IMR-90 (cell line): ENCODE measurements at regions not wholly inside any gene's neighbourhood (a gene's known extent, or its start where the extent isn't known, plus 50 kb on each side); places are given as distances from the start of the nearest gene placed in this dataset.

Experiments
- ATAC-seq: fragments of 200-7000 bp; cut with Tn5 transposase; 2 replicates; pipeline ENCODE4 v1.9.1; 2020; ENCODE audit warnings: low read depth, mild to moderate bottlenecking, moderate library complexity
- BruUV-seq: library from RNA; stranded (reverse); fragments of 400-500 nt; replicated peaks from 2 replicates; lab custom pipeline; 2021; lab: Mats Ljungman, UMichigan
- CTCF ChIA-PET: fragments of 300-600 bp; formaldehyde crosslinking; extraction: SDS; loops from one replicate; lab custom pipeline; 2021; ENCODE audit warnings: antibody characterized with exemption; lab: Yijun Ruan, JAX
- POLR2A ChIA-PET: fragments of 300-600 bp; sonication (Branson Sonifier 250); formaldehyde crosslinking; loops from one replicate; lab custom pipeline; 2022; ENCODE audit warnings: antibody characterized with exemption; ENCODE audit not compliant: unreplicated experiment; lab: Charles Lee
- DNase-seq: peaks from one replicate; pipeline ENCODE4 v3.0.0; 2013
- H2AFZ ChIP-seq: replicated peaks from 2 replicates; pipeline ENCODE3; 2013; ENCODE audit warnings: low read length, mild to moderate bottlenecking; ENCODE audit not compliant: poor library complexity
- H2AK5ac ChIP-seq: 2 replicates; pipeline ENCODE4 v1.6.1; 2013; ENCODE audit warnings: low read depth, low read length, inconsistent platforms
- H2AK9ac ChIP-seq: replicated peaks from 2 replicates; pipeline ENCODE3; 2013; ENCODE audit warnings: mild to moderate bottlenecking, low read depth, low read length, moderate library complexity; ENCODE audit not compliant: poor library complexity
- H2BK120ac ChIP-seq: 2 replicates; pipeline ENCODE4 v1.6.1; 2013; ENCODE audit warnings: low read depth, low read length, inconsistent platforms
- H2BK15ac ChIP-seq: 3 replicates; pipeline ENCODE4 v1.6.1; 2013; ENCODE audit warnings: low read depth, low read length, inconsistent platforms
- H2BK20ac ChIP-seq: 2 replicates; pipeline ENCODE4 v1.6.1; 2013; ENCODE audit warnings: low read depth, mild to moderate bottlenecking, inconsistent platforms, low read length, moderate library complexity
- H2BK5ac ChIP-seq: 2 replicates; pipeline ENCODE4 v1.6.1; 2013; ENCODE audit warnings: mild to moderate bottlenecking, low read depth, low read length, inconsistent platforms; ENCODE audit not compliant: poor library complexity, severe bottlenecking
- H3K14ac ChIP-seq: replicated peaks from 2 replicates; pipeline ENCODE4 v1.6.1; 2013; ENCODE audit warnings: low read depth, low read length, inconsistent platforms
- H3K18ac ChIP-seq: 2 replicates; pipeline ENCODE4 v1.6.1; 2013; ENCODE audit warnings: low read depth, low read length, control low read depth
- H3K23ac ChIP-seq: 2 replicates; pipeline ENCODE4 v1.6.1; 2013; ENCODE audit warnings: low read depth, low read length, inconsistent platforms
- H3K27ac ChIP-seq: 2 replicates; pipeline ENCODE4 v1.5.1; 2013; ENCODE audit warnings: mild to moderate bottlenecking, control low read depth, low read length; ENCODE audit not compliant: insufficient read depth
- H3K27me3 ChIP-seq: 2 replicates; pipeline ENCODE4 v1.6.1; 2013; ENCODE audit warnings: low read length; ENCODE audit not compliant: control insufficient read depth, insufficient read depth
- H3K36me3 ChIP-seq: 2 replicates; pipeline ENCODE4 v1.6.1; 2013; ENCODE audit warnings: low read length, mixed read lengths; ENCODE audit not compliant: control insufficient read depth, insufficient read depth
- H3K4ac ChIP-seq: 2 replicates; pipeline ENCODE4 v1.6.1; 2013; ENCODE audit warnings: low read depth, low read length, inconsistent platforms
- H3K4me1 ChIP-seq: 2 replicates; pipeline ENCODE4 v1.6.1; 2013; ENCODE audit warnings: low read length, mixed read lengths; ENCODE audit not compliant: control insufficient read depth, insufficient read depth
- H3K4me2 ChIP-seq: 2 replicates; pipeline ENCODE4 v1.6.1; 2013; ENCODE audit warnings: low read depth, mild to moderate bottlenecking, control low read depth, low read length, moderate library complexity
- H3K4me3 ChIP-seq: 2 replicates; pipeline ENCODE4 v1.5.1; 2013; ENCODE audit warnings: low read depth, mild to moderate bottlenecking, control low read depth, low read length, moderate library complexity; ENCODE audit not compliant: insufficient read depth
- H3K56ac ChIP-seq: 2 replicates; pipeline ENCODE4 v1.6.1; 2013; ENCODE audit warnings: low read length, inconsistent platforms; ENCODE audit not compliant: insufficient read depth; ENCODE audit errors: extremely low read depth
- H3K79me1 ChIP-seq, 2 experiments: 2 replicates each; pipeline ENCODE4 v1.6.1; 2013; ENCODE audit warnings: low read length in 2 of 2, inconsistent platforms in 1 of 2, low read depth in 1 of 2
- H3K9ac ChIP-seq: 2 replicates; pipeline ENCODE4 v1.6.1; 2013; ENCODE audit warnings: low read depth, low read length, control low read depth
- H3K9me1 ChIP-seq: 2 replicates; pipeline ENCODE4 v1.6.1; 2013; ENCODE audit warnings: low read length, inconsistent platforms; ENCODE audit not compliant: insufficient read depth
- H3K9me3 ChIP-seq: 2 replicates; pipeline ENCODE4 v1.6.1; 2013; ENCODE audit warnings: low read length; ENCODE audit not compliant: control insufficient read depth, insufficient read depth
- H4K20me1 ChIP-seq: 2 replicates; pipeline ENCODE4 v1.6.1; 2013; ENCODE audit warnings: low read length, inconsistent platforms; ENCODE audit not compliant: insufficient read depth
- H4K5ac ChIP-seq: 2 replicates; pipeline ENCODE4 v1.6.1; 2013; ENCODE audit warnings: mild to moderate bottlenecking, low read depth, low read length, control low read depth
- H4K8ac ChIP-seq, 2 experiments: 2 replicates each; pipeline ENCODE4 v1.6.1; 2013; ENCODE audit warnings: low read depth in 2 of 2, low read length in 2 of 2, control low read depth in 1 of 2, inconsistent platforms in 1 of 2
- H4K91ac ChIP-seq: 2 replicates; pipeline ENCODE4 v1.6.1; 2013; ENCODE audit warnings: low read depth, low read length, inconsistent platforms; ENCODE audit not compliant: insufficient read depth
- BHLHE40 ChIP-seq: fragments of 150-350 bp; IDR thresholded peaks from 2 replicates; pipeline ENCODE4 v1.6.1; 2016; ENCODE audit warnings: mild to moderate bottlenecking, low read depth, low read length
- CEBPB ChIP-seq: IDR thresholded peaks from 2 replicates; pipeline ENCODE4 v1.6.1; 2012; ENCODE audit warnings: low read depth, low read length, improper control_type of control experiment
- MAFK ChIP-seq: IDR thresholded peaks from 2 replicates; pipeline ENCODE4 v1.6.1; 2012; ENCODE audit warnings: low read depth, low read length, improper control_type of control experiment
- MAZ ChIP-seq: IDR thresholded peaks from 2 replicates; pipeline ENCODE4 v1.6.1; 2012; ENCODE audit warnings: low read depth, mild to moderate bottlenecking, low read length, improper control_type of control experiment, moderate library complexity, borderline replicate concordance
- MXI1 ChIP-seq: IDR thresholded peaks from 2 replicates; pipeline ENCODE4 v1.6.1; 2012; ENCODE audit warnings: low read depth, mild to moderate bottlenecking, low read length, moderate library complexity, borderline replicate concordance
- POLR2A ChIP-seq: IDR thresholded peaks from 2 replicates; pipeline ENCODE4 v1.6.1; 2012; ENCODE audit warnings: mild to moderate bottlenecking, low read depth, low read length
- RFX5 ChIP-seq: IDR thresholded peaks from 2 replicates; pipeline ENCODE4 v1.8.0; 2012; ENCODE audit warnings: low read depth, mild to moderate bottlenecking, low read length, moderate library complexity
- SMC3 ChIP-seq: fragments of 150-350 bp; IDR thresholded peaks from 2 replicates; pipeline ENCODE4 v1.6.1; 2016; ENCODE audit warnings: low read depth, mild to moderate bottlenecking, antibody characterized with exemption, low read length, moderate library complexity
- WGBS, 2 experiments: methylation state at CpG; one replicate each; pipeline versions ENCODE4 v1.1.5 to v1.1.7; 2013; ENCODE audit warnings: missing lambda C conversion rate in 2 of 2; ENCODE audit not compliant: insufficient read length in 1 of 2; ENCODE audit errors: extremely low coverage in 2 of 2; 5-methylcytosine and 5-hydroxymethylcytosine counted together
- dilution Hi-C: fragments of 300-500 bp; cut with HindIII; formaldehyde crosslinking; loops from one replicate; pipeline ENCODE4 v1.14.3; 2018; ENCODE audit warnings: low sequenced_read_pairs; ENCODE audit not compliant: unreplicated experiment
- in situ Hi-C: fragments of 300-500 bp; cut with MboI; formaldehyde crosslinking; loops from 3 replicates; pipeline ENCODE4 v1.14.3; 2019; ENCODE audit warnings: low sequenced_read_pairs, inconsistent platforms, mixed read lengths
- intact Hi-C: fragments of 100-400 bp; cut with micrococcal nuclease; formaldehyde crosslinking; loops from 2 replicates; pipeline ENCODE4 v1.10.0; 2022
- TF ChIP-seq, protein P1 (sequence below): fragments of 150-350 bp; IDR thresholded peaks from 2 replicates; pipeline ENCODE4 v1.6.1; 2016; ENCODE audit warnings: low read depth, mild to moderate bottlenecking, low read length, moderate library complexity, borderline replicate concordance

- H3K4ac ChIP-seq, result no peak overlapping the region
- no peak overlapping the region for H3K56ac ChIP-seq
- intact Hi-C loops, result no loop called here
- in situ Hi-C loops, result no loop called here
- ChIA-PET CTCF (no interaction called here), POLR2A (no interaction called here)
- no peak overlapping the region for H3K23ac ChIP-seq
- H2AFZ ChIP-seq, result no peak overlapping the region
- H3K4me3 ChIP-seq, result no peak overlapping the region
- no peak overlapping the region for H2AK9ac ChIP-seq
- no peaks in the 10 kb centered on the region for H3K79me1 ChIP-seq
- no peak overlapping the region for H2BK15ac ChIP-seq
- no peak overlapping the region for H3K27ac ChIP-seq
- no peak overlapping the region for H2AK5ac ChIP-seq
- no peaks in the 10 kb centered on the region for H3K9me3 ChIP-seq
- H3K9me1 ChIP-seq, result no peaks in the 10 kb centered on the region
- peak; percentile 19 for DNase-seq
- H4K20me1 ChIP-seq, result no peaks in the 10 kb centered on the region
- H4K91ac ChIP-seq, result no peak overlapping the region
- no TSS peak for BruUV-seq
- ATAC-seq, result no peak; the same call in 1 of the 2 replicates
- H2BK20ac ChIP-seq, result no peak overlapping the region
- WGBS, 2 experiments, result 29% methylated on average over 3 of the region's 6 CpGs; no CpG with 5 or more reads in 1 of the 2 experiments
- H3K36me3 ChIP-seq, result no peaks in the 10 kb centered on the region
- H4K8ac ChIP-seq, result no peak overlapping the region
- TF ChIP-seq MAZ, result no peak
- no peak for TF ChIP-seq MAFK
- TF ChIP-seq CEBPB, result no peak
- TF ChIP-seq POLR2A, result no peak
- TF ChIP-seq, protein P1, sequence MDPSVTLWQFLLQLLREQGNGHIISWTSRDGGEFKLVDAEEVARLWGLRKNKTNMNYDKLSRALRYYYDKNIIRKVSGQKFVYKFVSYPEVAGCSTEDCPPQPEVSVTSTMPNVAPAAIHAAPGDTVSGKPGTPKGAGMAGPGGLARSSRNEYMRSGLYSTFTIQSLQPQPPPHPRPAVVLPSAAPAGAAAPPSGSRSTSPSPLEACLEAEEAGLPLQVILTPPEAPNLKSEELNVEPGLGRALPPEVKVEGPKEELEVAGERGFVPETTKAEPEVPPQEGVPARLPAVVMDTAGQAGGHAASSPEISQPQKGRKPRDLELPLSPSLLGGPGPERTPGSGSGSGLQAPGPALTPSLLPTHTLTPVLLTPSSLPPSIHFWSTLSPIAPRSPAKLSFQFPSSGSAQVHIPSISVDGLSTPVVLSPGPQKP, result no peak
- no peak for TF ChIP-seq SMC3
- TF ChIP-seq MXI1, result no peak
- TF ChIP-seq RFX5, result no peak
- no peak for TF ChIP-seq BHLHE40
- H3K14ac ChIP-seq, result no peak overlapping the region
- H3K18ac ChIP-seq, result no peak overlapping the region
- H2BK5ac ChIP-seq, result no peak overlapping the region
- H3K9ac ChIP-seq, result no peak overlapping the region
- no peak overlapping the region for H3K4me2 ChIP-seq
- H2BK120ac ChIP-seq, result no peak overlapping the region
- H3K27me3 ChIP-seq, result peaks cover 1% of the 10 kb centered on the region
- dilution Hi-C loops, result no loop called here
- H3K4me1 ChIP-seq, result 0 out of 2 replicates have a peak, but pooled peaks cover under 1% of the 10 kb centered on the region
- H4K5ac ChIP-seq, result no peak overlapping the region
Observed at GRCh38 chr1:38740487-38740886, 119.1 kb downstream of the RRAGC start.
